PC-9 (cell line): ENCODE measurements at regions not wholly inside any gene's neighbourhood (a gene's known extent, or its start where the extent isn't known, plus 50 kb on each side); places are given as distances from the start of the nearest gene placed in this dataset.

Experiments used
- BruUV-seq: library from RNA; stranded (reverse); fragments of 400-500 nt; replicated peaks from 2 replicates; lab custom pipeline; 2021; lab: Mats Ljungman, UMichigan
- CTCF ChIA-PET: fragments of 300-600 bp; sonication (Branson Sonifier 250); formaldehyde crosslinking; loops from one replicate; lab custom pipeline; 2022; ENCODE audit warnings: antibody characterized with exemption; lab: Charles Lee
- POLR2A ChIA-PET: fragments of 300-600 bp; sonication (Branson Sonifier 250); formaldehyde crosslinking; loops from one replicate; lab custom pipeline; 2022; ENCODE audit warnings: antibody characterized with exemption; ENCODE audit not compliant: unreplicated experiment; lab: Charles Lee
- DNase-seq, 2 experiments: peaks; one replicate each; pipeline versions ENCODE4 v3.0.0 to v3.0.0-alpha.2; 2015 to 2022; ENCODE audit warnings: mixed read lengths in 1 of 2
- H2AFZ ChIP-seq: fragments of 200-600 bp; sonication (generic); 2 replicates; pipeline ENCODE4 v1.8.1; 2017; ENCODE audit warnings: antibody characterized with exemption
- H3F3A ChIP-seq: fragments of 200-600 bp; sonication (generic); 2 replicates; pipeline ENCODE4 v1.8.1; 2017; ENCODE audit warnings: antibody characterized with exemption, mild to moderate bottlenecking, low read depth; ENCODE audit not compliant: insufficient read depth
- H3K27ac ChIP-seq: fragments of 200-600 bp; sonication (generic); 2 replicates; pipeline ENCODE4 v1.6.1; 2016; ENCODE audit warnings: mixed run types
- H3K27me3 ChIP-seq: fragments of 200-600 bp; sonication (generic); 2 replicates; pipeline ENCODE4 v1.6.1; 2016; ENCODE audit warnings: low read depth, mixed run types; ENCODE audit not compliant: insufficient read depth
- H3K36me3 ChIP-seq: fragments of 200-600 bp; sonication (generic); 2 replicates; pipeline ENCODE4 v1.6.1; 2016; ENCODE audit warnings: low read depth, mixed run types
- H3K4me1 ChIP-seq: fragments of 200-600 bp; sonication (generic); replicated peaks from 2 replicates; pipeline ENCODE4 v1.6.1; 2016; ENCODE audit warnings: mixed run types; ENCODE audit not compliant: insufficient read depth
- H3K4me2 ChIP-seq: fragments of 200-600 bp; sonication (generic); 2 replicates; pipeline ENCODE4 v1.6.1; 2017; ENCODE audit warnings: mixed run types
- H3K4me3 ChIP-seq: fragments of 200-600 bp; sonication (generic); 2 replicates; pipeline ENCODE4 v1.6.1; 2016; ENCODE audit warnings: mixed run types
- H3K79me2 ChIP-seq: fragments of 200-600 bp; sonication (generic); 2 replicates; pipeline ENCODE4 v1.6.1; 2017; ENCODE audit warnings: low read depth, mixed run types
- H3K9me2 ChIP-seq: fragments of 200-600 bp; sonication (generic); 2 replicates; pipeline ENCODE4 v1.8.1; 2017; ENCODE audit warnings: mild to moderate bottlenecking; ENCODE audit not compliant: insufficient read depth
- H3K9me3 ChIP-seq: fragments of 200-600 bp; sonication (generic); 2 replicates; pipeline ENCODE4 v1.8.1; 2016; ENCODE audit warnings: low read depth; ENCODE audit not compliant: insufficient read depth
- H4K20me1 ChIP-seq: fragments of 200-600 bp; sonication (generic); 2 replicates; pipeline ENCODE4 v1.8.1; 2017; ENCODE audit not compliant: insufficient read depth
- CTCF ChIP-seq: fragments of 200-600 bp; sonication (generic); conservative IDR thresholded peaks from 2 replicates; pipeline ENCODE4 v1.6.1; 2017; ENCODE audit warnings: mixed run types, antibody characterized with exemption, mild to moderate bottlenecking, moderate library complexity
- EZH2 ChIP-seq: fragments of 200-600 bp; sonication (generic); IDR thresholded peaks from 2 replicates; pipeline ENCODE4 v1.8.0; 2017; ENCODE audit warnings: antibody characterized with exemption, low read depth
- intact Hi-C: fragments of 100-400 bp; cut with micrococcal nuclease; formaldehyde crosslinking; loops from one replicate; pipeline ENCODE4 v1.10.0; 2022; ENCODE audit not compliant: unreplicated experiment

DNA sequence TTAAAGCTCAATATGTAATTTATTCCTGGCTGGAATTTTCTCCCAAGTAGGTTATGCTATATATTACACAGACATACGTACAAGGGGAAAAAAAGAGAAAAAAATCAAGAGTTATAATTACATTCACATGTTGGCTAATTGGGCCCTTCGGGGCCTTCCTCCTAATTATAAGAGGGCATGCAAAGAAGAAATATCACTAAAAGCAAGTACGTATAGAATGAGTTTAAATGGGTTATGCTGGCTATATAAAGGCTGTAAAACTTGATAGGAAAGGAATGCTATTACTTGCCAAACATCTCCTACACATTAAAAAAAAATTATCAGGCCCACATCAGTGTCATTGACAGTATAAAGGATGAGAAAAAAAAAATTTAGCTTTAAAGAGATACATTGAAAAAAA is 1396.1 kb upstream of the ADGRL4 start:
- no peak overlapping the region for H2AFZ ChIP-seq
- POLR2A ChIA-PET = no interaction called here
- no peak overlapping the region for H3K27ac ChIP-seq
- H3K4me1 ChIP-seq = no peaks in the 10 kb centered on the region
- no TSS peak for BruUV-seq
- no peaks in the 10 kb centered on the region for H3K36me3 ChIP-seq
- H3F3A ChIP-seq = no peaks in the 10 kb centered on the region
- no peaks in the 10 kb centered on the region for H3K27me3 ChIP-seq
- no peak for DNase-seq
- CTCF ChIA-PET = no interaction called here
- no peak overlapping the region for H3K4me3 ChIP-seq
- H3K9me3 ChIP-seq = no peaks in the 10 kb centered on the region
- no peaks in the 10 kb centered on the region for H3K79me2 ChIP-seq
- H3K4me2 ChIP-seq = no peak overlapping the region
- TF ChIP-seq EZH2 = no peak
- no peak for TF ChIP-seq CTCF
- H4K20me1 ChIP-seq = no peaks in the 10 kb centered on the region
- intact Hi-C loops = no loop called here
- H3K9me2 ChIP-seq = no peaks in the 10 kb centered on the region

- Histone ChIP-seq H3F3A (no peaks in the 10 kb centered on the region), H3K9me3 (no peaks in the 10 kb centered on the region), H3K4me1 (no peaks in the 10 kb centered on the region), H3K79me2 (no peaks in the 10 kb centered on the region), H3K4me3 (no peak overlapping the region), H3K27me3 (no peaks in the 10 kb centered on the region), H3K9me2 (no peaks in the 10 kb centered on the region), H2AFZ (no peak overlapping the region), H3K4me2 (no peak overlapping the region), H3K36me3 (no peaks in the 10 kb centered on the region), H4K20me1 (no peaks in the 10 kb centered on the region), H3K27ac (no peak overlapping the region)
- TF ChIP-seq EZH2 (no peak), CTCF (no peak)
- intact Hi-C loops = no loop called here
- POLR2A ChIA-PET = no interaction called here
- DNase-seq = no peak
- BruUV-seq = no TSS peak
- CTCF ChIA-PET = no interaction called here
These were observed 1395.2 kb upstream of the ADGRL4 start for GRCh38 chr1:80401757-80402156.

DNA sequence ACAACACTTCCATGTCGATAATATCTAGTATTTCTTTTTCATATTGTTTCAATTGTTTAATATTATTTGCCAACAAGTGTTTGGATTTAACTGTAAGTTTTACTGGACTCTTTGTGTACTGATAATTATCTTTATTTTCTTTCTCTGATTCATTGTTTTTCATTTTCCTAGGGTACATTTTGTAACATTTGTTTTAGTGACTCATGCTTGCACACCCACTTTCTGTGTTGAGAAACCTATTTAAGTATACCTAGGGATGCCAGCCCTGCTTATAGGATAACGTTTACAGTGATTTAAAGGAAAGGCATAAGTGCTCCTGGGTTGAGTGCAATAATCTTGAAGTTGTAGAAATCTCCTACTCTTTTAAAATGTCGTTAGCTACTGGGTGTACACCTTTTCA is 1386.0 kb upstream of the ADGRL4 start:
- H3K27ac ChIP-seq = no peak overlapping the region

More for the DNA sequence above, 1386.0 kb upstream of the ADGRL4 start:
- no peak overlapping the region for H2AFZ ChIP-seq
- peaks cover 14% of the 10 kb centered on the region for H3K9me3 ChIP-seq
- DNase-seq = peak in 1 of 2 experiments; percentile 62
- CTCF ChIA-PET = no interaction called here
- BruUV-seq = no TSS peak
- H4K20me1 ChIP-seq = no peaks in the 10 kb centered on the region
- H3K36me3 ChIP-seq = no peaks in the 10 kb centered on the region
- H3K4me2 ChIP-seq = no peak overlapping the region; the same call in 1 of the 2 replicates
- no peaks in the 10 kb centered on the region for H3K79me2 ChIP-seq
- no peaks in the 10 kb centered on the region for H3K9me2 ChIP-seq
- POLR2A ChIA-PET = no interaction called here
- intact Hi-C loops = no loop called here
- no peaks in the 10 kb centered on the region for H3K27me3 ChIP-seq
- H3K4me3 ChIP-seq = no peak overlapping the region
- TF ChIP-seq CTCF (no peak), EZH2 (no peak)
- H3F3A ChIP-seq = 0 out of 2 replicates have a peak, but pooled peaks cover 3% of the 10 kb centered on the region
- H3K4me1 ChIP-seq = peaks cover 12% of the 10 kb centered on the region; the same call in 1 of the 2 replicates
